Heart right ventricle (tissue), 16 donors: ENCODE measurements at regions not wholly inside any gene's neighbourhood (a gene's known extent, or its start where the extent isn't known, plus 50 kb on each side); places are given as distances from the start of the nearest gene placed in this dataset.

Source experiments
- ATAC-seq, 8 donors: fragments of 200-7000 bp; cut with Tn5 transposase; one replicate each; pipeline ENCODE4 v1.9.1; 2020; ENCODE audit warnings: mild to moderate bottlenecking in 8 of 8, moderate library complexity in 8 of 8, moderate number of reproducible peaks in 1 of 8
- DNase-seq, 2 donors: peaks; one replicate each; pipeline ENCODE4 v3.0.0-alpha.2; 2020
- H3K27ac ChIP-seq, 10 donors: fragments of 200-600 bp; sonication (generic) in 2 of 10; one replicate each; pipeline versions ENCODE4 v1.5.0 to v1.8.0; 2020 to 2022; ENCODE audit warnings: mild to moderate bottlenecking in 3 of 10
- H3K27me3 ChIP-seq, 7 donors: fragments of 200-600 bp; one replicate each; pipeline ENCODE4 v1.8.0; 2021 to 2022; ENCODE audit warnings: mild to moderate bottlenecking in 2 of 7
- H3K36me3 ChIP-seq, 9 donors: fragments of 200-600 bp; sonication (generic) in 1 of 9; one replicate each; pipeline versions ENCODE4 v1.5.0 to v1.8.0; 2020 to 2022; ENCODE audit warnings: mild to moderate bottlenecking in 2 of 9
- H3K4me1 ChIP-seq, 9 donors: fragments of 200-600 bp; sonication (generic) in 1 of 9; one replicate each; pipeline versions ENCODE4 v1.5.0 to v1.8.0; 2020 to 2022; ENCODE audit warnings: mild to moderate bottlenecking in 4 of 9
- H3K4me3 ChIP-seq, 10 donors: fragments of 200-600 bp; sonication (generic) in 2 of 10; one replicate each; pipeline versions ENCODE4 v1.5.0 to v1.8.0; 2020 to 2022; ENCODE audit warnings: mild to moderate bottlenecking in 7 of 10, moderate library complexity in 2 of 10
- H3K9me3 ChIP-seq, 11 donors: fragments of 200-600 bp in 10 of 11; sonication (generic) in 2 of 11; one replicate each; pipeline versions ENCODE4 v1.5.0 to v1.8.0; 2013 to 2022; ENCODE audit warnings: mild to moderate bottlenecking in 2 of 11, control low read depth in 1 of 11, moderate library complexity in 1 of 11
- CTCF ChIP-seq, 9 donors: fragments of 200-600 bp; sonication (generic) in 2 of 9; IDR thresholded peaks; one replicate each; pipeline versions ENCODE4 v1.5.0 to v1.8.0; 2021 to 2022; ENCODE audit warnings: antibody characterized with exemption in 9 of 9, mild to moderate bottlenecking in 5 of 9, moderate library complexity in 1 of 9
- WGBS, 2 donors: extraction: QIAGEN DNeasy Blood & Tissue Kit; methylation state at CpG; one replicate each; pipeline ENCODE4 v1.1.7; 2013; ENCODE audit warnings: inconsistent platforms in 1 of 2; 5-methylcytosine and 5-hydroxymethylcytosine counted together
- intact Hi-C, 10 donors: fragments of 100-400 bp; cut with DNase I; formaldehyde crosslinking; loops; one replicate each; pipeline versions ENCODE4 v1.11.1 to v1.14.2; 2022
- donor health status: Arrhythmogenic right ventricular cardiomyopathy.
- donor health status: ischemic (EF 13 %, LVEDD 7.1; RV severe dilation, severe dysfunction).
- donor health status: healthy with polysubstance abuse.
- donor health status: DM: no; HTN: yes; CAD: no.
- donor health status: DM: no; HTN: no; CAD: no.
- donor health status: ischemic (EF 25% LVEDD 6.9; RV normal size, moderate dysfunction).
- donor health status: ischemic (EF 25% LVEDD 5.7; RV mildly dilated, moderate dysfunction).
- donor health status: healthy.
- donor health status: DM: yes; HTN: yes; CAD: no.
- donor health status: Ischemic cardiomyopathy.
- donor health status: ischemic (EF 35%, LVEDD 5.7; RV mildly dilated, moderate dysfunction).
- donor health status: nonischemic (EF 11% LVEDD 7.7; RV severe dilation, severe dysfunction).
- donor health status: DM: yes; HTN: yes; CAD: no.
- donor health status: PGD.
- donor health status: ischemic (EF 29% LVEDD 5.4; RV normal size, mild dysfunction).
- donor health status: nonischemic (EF 23%, LVEDD 6.1; RV moderate dilation, normal function).

- Histone ChIP-seq H3K27me3 (no peaks in the 10 kb centered on the region), H3K9me3 (no peaks in the 10 kb centered on the region), H3K4me1 (peaks cover 0 to 14% (median 7%) of the 10 kb centered on the region in 9 donors), H3K4me3 (no peak overlapping the region), H3K27ac (no peak overlapping the region), H3K36me3 (no peaks in the 10 kb centered on the region)
- TF ChIP-seq CTCF (IDR thresholded peaks at IDR 0.05): no peak
- intact Hi-C loops: loop anchor here in 2 of 10 donors (10.0 kb wide), 2 partner anchors 61 to 91 kb away; partner anchors contain the start of gene HLA-A (in 1 of the 2)
- no peak for ATAC-seq
- DNase-seq: no peak
- 23 to 47% methylated on average over 4 of the region's 4 CpGs for WGBS, 2 donors
Measured at GRCh38 chr6:29884261-29884660, 56.6 kb downstream of the HLA-G start.

GRCh38 chr6:29886701-29887100 lies 55.6 kb upstream of the HLA-A start:
- 80 to 87% methylated on average over 5 of the region's 5 CpGs for WGBS, 2 donors

GRCh38 chr6:29887330-29887818 lies 55.0 kb upstream of the HLA-A start:
- H3K27ac ChIP-seq: peak overlapping the region; percentile 35 to 96 (median 90)
- no peaks in the 10 kb centered on the region for H3K9me3 ChIP-seq
- WGBS, 2 donors: 11 to 12% methylated on average over 28 of the region's 28 CpGs
- DNase-seq (peak; percentile 28 to 42), ATAC-seq (peak; percentile 49 to 69 (median 54))
- H3K27me3 ChIP-seq: no peaks in the 10 kb centered on the region
- peaks cover 0 to 14% (median 7%) of the 10 kb centered on the region in 9 donors for H3K4me1 ChIP-seq
- peaks cover 0 to 6% (median 0%) of the 10 kb centered on the region in 9 donors for H3K36me3 ChIP-seq
- peak overlapping the region; percentile 52 to 89 (median 75) for H3K4me3 ChIP-seq
- intact Hi-C loops: loop anchor here in 4 of 10 donors (5.0 to 10.0 kb wide), 4 partner anchors 40 to 90 kb away; partner anchors contain the start of gene HLA-A (in 1 of the 4)
- peak in 1 of 9 donors; percentile 13 for TF ChIP-seq CTCF (IDR thresholded peaks at IDR 0.05)

More at GRCh38 chr6:29886701-29887100, 55.6 kb upstream of the HLA-A start:
- ATAC-seq (no peak), DNase-seq (no peak)
- peaks cover 0 to 6% (median 0%) of the 10 kb centered on the region in 9 donors for H3K36me3 ChIP-seq
- intact Hi-C loops: loop anchor here in 4 of 10 donors (5.0 to 10.0 kb wide), 4 partner anchors 41 to 91 kb away; partner anchors contain the start of gene HLA-A (in 1 of the 4)
- peak overlapping the region in 9 of 10 donors; percentile 52 to 89 (median 76) for H3K4me3 ChIP-seq
- no peak for TF ChIP-seq CTCF (IDR thresholded peaks at IDR 0.05)
- peaks cover 0 to 14% (median 7%) of the 10 kb centered on the region in 9 donors for H3K4me1 ChIP-seq
- H3K9me3 ChIP-seq: no peaks in the 10 kb centered on the region
- H3K27me3 ChIP-seq: no peaks in the 10 kb centered on the region
- H3K27ac ChIP-seq: peak overlapping the region in 6 of 10 donors; percentile 87 to 96 (median 93)

- intact Hi-C loops: loop anchor here in 4 of 10 donors (5.0 to 10.0 kb wide), 4 partner anchors 39 to 89 kb away; partner anchors contain the start of gene HLA-A (in 1 of the 4)
- H3K9me3 ChIP-seq: no peaks in the 10 kb centered on the region
- DNase-seq (peak; percentile 79 to 82), ATAC-seq (peak; percentile 87 to 96 (median 92))
- 4 to 6% methylated on average over 98 to 100 of the region's 101 CpGs for WGBS, 2 donors
- H3K4me3 ChIP-seq: peak overlapping the region; percentile 52 to 89 (median 75)
- no peaks in the 10 kb centered on the region for H3K27me3 ChIP-seq
- H3K27ac ChIP-seq: peak overlapping the region; percentile 35 to 96 (median 90)
- peaks cover 0 to 12% (median 0%) of the 10 kb centered on the region in 9 donors for H3K36me3 ChIP-seq
- H3K4me1 ChIP-seq: peaks cover 0 to 14% (median 7%) of the 10 kb centered on the region in 9 donors
- TF ChIP-seq CTCF (IDR thresholded peaks at IDR 0.05): no peak
Measured at GRCh38 chr6:29887819-29888776, 54.2 kb upstream of the HLA-A start.
